HG03060 (cell line): ENCODE measurements at regions not wholly inside any gene's neighbourhood (a gene's known extent, or its start where the extent isn't known, plus 50 kb on each side); places are given as distances from the start of the nearest gene placed in this dataset.
"Not testable (repeated sequence)": the region's sequence is repeated elsewhere in the genome, so short reads cannot be mapped to it uniquely, and the experiment has no call there.

Experiments used
- ATAC-seq: cut with Tn5 transposase; IDR thresholded peaks from one replicate; pipeline ENCODE4 v1.9.1; 2021; ENCODE audit warnings: low read depth, moderate number of reproducible peaks; ENCODE audit not compliant: unreplicated experiment

DNA sequence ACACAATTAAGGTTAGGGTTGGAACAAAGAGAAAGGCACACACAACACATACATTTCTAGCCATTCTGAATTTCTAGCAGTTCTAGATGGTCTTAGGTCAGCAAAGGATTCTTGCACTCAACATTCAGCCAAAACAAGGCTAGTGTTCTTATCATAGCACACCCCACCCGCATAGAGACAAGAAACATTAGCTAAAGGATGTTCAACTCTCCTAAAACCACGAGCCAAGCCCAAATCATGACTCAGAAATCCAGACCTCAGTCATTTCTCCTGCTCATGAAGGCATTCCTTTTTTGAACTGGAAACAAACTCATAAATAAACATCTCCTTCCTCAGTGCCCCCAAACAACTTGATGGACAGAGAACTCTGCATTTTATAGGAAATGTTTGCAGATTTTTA is 293.0 kb upstream of the NOTCH2NLA start:
- not testable (repeated sequence) for ATAC-seq

DNA sequence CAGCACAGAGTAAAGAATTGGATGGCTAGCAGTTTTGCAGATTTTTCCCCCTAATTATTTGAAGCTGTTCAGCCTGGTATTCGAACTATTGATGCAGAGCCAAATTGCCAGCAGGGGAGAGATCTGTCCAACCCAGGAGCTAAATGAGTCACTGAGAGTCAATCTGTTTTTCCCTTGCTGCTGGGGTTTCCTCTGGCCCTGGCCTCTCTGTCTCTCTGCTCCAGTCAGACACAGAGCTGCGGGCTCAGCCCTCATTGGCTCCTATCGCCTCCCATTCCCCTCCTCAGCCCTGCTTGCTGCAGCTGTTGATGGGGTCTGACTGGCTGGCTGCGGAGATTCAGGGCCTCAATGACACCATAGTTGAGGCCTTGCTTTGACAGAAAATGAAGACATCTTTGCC is 284.9 kb upstream of the NOTCH2NLA start:
- not testable (repeated sequence) for ATAC-seq

DNA sequence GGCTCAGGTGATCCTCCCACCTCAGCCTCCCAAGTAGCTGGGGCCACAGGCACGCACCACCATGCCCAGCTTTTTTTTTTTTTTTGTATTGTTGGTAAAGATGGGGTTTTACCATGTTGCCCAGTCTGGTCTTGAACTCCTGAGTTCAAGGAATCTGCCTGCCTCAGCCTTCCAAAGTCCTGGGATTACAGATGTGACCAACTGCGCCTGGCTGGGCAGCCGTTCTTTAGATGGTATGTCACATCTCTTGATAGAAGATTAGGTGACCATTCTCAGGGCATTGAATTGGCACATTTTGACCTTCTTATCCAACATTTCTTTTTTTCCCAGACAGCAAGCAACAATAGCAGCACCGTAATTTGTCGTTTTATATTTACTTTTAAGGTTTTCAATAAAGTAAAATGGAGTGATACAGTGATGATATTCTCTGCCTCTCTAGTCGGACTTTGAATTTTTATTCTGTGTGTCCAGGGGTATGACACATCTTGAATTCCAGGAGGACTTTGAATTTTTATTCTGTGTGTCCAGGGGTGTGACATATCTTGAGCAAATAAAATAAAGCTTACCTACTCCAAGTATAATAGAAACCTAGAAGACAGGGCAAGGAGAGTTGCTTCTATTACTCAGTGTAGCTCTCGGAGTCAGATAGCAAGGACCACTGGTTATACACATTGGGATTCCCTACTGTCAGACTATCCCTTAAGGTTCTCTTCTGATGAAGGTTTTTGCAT is 282.4 kb upstream of the NOTCH2NLA start:
- not testable (repeated sequence) for ATAC-seq

DNA sequence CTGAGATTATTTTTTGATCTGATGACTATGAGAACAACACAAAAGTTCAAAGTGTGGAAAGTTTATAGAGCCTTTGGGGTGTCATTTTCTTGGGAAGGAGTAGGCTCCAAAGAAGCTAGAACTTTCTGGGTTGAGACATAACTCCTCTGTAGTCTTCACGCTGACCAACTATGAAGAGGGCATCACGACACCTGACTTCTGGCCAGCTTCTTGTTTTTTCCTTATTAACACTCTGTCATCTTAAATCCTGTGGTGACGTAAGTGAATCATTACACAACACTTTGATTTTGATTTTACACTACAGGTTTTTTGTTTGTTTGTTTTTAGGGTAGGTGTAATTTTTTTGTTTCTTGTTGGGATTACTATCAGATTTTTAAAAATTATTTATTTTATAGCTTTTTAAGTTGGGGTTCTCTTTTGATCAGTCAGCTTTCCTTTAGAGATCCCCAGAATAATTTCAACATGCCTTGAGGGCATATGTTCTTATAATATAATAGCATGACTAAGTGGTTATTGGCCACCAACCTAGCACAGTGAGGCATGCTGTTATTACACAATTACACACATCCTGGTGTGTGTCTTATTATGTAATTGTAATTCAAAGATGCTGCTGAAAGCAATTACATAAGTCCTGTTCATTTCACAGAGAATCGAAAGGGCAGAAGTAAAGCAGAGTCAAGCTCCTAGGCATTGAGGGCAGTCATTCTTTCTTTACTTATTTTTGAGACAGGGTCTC is 281.6 kb upstream of the NOTCH2NLA start:
- not testable (repeated sequence) for ATAC-seq

DNA sequence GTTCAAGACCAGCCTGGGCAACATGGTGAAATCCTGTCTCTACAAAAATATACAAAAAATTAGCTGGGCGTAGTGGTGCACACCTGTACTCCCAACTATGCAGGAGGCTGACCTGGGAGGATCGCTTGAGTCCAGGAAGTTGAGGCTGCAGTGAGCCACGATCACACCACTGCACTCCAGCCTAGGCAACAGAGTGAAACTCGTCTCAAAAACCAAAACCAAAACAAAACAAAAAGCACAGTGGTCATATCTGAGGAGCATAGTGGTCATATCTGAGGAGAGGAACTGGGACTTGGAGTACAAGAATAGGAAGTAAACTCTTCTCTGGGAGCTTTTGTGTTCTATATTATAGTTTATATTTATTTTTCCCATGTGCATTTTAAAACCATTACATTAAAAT is 275.3 kb upstream of the NOTCH2NLA start:
- ATAC-seq = not testable (repeated sequence)

DNA sequence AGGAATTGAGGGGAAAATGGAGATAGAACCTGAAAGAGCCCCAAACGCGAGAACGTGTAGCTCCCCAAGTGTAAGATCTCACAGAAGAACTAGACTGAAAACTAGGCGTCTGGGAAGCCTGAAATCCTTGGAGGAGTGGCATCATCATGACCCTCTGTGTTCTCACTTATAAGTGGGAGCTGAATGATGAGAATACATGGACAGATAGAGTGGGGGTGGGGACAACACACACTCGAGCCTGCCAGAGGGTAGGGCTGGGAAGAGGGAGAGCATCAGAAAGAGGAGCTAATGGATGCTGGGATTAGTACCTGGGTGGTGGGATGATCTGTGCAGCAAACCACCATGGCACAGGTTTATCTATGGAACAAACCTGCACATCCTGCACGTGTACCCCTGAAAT is 258.7 kb upstream of the NOTCH2NLA start:
- not testable (repeated sequence) for ATAC-seq

DNA sequence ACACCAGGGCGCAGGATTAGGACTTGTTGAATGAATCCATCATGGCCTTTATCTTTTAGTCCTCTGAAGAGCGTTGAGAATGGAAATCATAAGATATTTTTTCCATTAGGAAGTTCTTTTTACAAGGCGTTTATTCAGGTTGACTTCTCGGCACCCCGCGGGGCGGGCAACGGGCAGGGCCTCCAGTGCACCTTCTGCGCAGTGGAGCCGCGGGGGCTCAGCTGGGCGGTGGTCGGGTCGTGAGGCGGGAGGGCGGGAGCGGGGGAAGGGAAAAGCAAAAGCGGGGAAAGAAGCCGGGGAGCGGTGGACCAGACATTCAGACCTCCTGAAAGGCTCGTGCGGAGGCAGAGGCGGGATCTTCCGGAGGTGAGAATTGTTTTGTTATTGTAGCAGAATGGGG is 258.3 kb upstream of the NOTCH2NLA start:
- ATAC-seq = not testable (repeated sequence)

DNA sequence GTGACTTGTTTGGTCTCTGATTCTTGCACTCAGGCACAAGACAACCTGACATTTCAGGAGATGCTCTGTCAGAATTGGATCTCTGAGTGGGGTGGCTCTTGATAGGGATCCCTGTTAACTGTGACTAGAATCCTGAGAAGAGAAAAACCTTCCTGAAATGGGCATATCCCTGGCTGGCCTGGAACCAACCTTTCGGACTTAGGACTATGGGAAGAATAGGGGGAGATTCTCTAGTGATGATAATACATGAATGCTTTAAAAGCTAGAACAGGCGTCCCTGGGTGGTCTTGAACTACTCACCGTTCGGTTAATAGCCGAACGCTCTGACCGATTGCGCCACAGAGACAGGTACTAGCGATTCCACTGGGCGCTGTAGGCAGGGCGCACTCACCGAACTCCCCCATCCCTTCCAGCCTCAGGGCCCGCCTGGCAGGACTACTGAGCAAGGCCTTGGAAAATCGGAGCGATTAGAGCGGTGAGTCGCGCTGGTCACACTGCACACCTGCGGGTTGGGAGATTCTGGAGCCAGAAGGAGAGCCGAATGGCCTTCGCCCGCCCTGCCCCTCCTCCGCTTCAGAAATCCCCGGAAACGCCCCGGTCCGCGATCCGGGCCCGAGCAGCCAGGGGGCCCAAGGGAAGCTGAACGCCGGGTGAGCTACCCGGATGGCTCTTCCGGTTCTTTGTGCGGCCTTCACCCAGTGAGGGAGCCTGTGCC is 257.6 kb upstream of the NOTCH2NLA start:
- ATAC-seq = not testable (repeated sequence)

DNA sequence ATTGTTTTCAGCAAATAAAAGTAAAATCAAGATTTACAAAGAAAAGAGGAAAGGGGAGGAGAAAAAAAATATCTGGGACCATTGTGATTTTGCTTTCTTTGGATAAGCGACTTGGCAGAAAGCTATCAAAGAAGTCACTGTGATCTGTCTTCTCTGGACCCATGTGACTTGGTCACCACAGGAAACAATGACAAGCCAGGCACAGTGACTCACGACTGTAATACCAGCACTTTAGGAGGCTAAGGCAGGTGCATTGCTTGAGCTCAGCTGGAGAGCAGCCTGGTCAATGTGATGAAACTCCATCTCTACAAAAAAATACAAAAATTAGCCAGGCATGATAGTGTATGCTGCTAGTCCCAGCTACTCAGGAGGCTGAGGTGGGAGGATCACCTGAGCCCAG is 255.4 kb upstream of the NOTCH2NLA start:
- not testable (repeated sequence) for ATAC-seq

DNA sequence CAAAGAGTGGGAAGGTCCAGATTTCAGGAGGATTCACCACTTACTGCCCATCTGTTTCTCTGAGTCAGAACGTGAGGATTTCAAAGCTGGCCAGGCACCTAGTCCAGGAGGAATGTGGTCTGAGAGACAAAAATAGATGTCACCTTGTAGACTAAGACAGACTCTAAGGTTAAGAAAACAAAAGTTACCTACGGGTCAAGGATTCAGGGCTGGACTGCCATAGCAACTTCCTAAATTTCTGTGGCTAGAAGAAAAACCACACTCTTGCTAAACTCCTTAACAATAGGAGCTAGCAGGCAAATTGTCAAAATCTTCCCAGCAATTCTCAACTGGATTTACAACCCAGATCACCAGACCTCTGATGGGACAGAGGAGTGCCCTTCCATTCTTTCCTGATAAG is 250.4 kb upstream of the NOTCH2NLA start:
- not testable (repeated sequence) for ATAC-seq

DNA sequence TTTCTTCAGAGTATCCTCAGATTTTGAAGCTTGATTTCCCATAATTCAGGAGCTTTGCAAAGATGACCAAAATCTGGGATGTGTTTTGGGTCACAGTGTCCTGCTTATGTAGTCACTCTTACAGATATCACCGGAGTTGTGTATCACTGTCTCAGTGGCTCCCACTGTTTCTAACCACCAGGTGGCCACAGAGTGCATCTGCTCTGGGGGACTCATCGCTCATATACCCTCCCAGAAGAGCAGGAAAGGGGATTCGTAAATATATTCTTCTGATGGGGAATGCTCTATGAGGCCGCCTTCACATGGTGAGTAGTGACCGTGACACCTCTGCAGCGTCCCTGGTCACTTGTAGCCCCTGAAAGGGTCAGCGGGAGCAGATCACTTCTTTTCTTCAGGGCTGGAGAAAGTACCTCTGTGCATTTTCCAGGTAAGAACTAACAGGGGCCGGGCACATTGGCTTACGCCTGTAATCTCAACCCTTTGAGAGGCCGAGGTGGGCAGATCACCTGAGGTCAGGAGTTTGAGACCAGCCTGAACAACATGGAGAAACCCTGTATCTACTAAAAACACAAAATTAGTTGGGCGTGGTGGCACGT is 249.4 kb upstream of the NOTCH2NLA start:
- not testable (repeated sequence) for ATAC-seq

DNA sequence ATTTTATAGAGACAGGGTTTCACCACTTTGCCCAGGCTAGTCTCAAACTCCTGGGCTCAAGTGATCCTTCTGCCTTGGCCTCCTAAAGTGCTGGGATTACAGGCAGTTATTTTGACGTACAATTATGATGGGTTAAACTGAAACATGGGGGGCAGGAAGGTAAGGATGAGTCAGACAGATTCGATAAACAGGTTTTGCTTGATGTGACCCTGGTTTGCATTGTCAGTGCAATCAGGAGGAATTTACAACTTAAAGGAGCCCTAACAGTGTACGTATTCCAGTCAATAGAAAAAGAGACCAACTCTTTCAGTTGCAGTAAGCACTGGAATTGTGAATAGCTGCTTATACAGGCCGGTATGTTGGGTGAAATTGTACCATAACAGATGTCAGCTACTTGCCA is 246.3 kb upstream of the NOTCH2NLA start:
- ATAC-seq = not testable (repeated sequence)

DNA sequence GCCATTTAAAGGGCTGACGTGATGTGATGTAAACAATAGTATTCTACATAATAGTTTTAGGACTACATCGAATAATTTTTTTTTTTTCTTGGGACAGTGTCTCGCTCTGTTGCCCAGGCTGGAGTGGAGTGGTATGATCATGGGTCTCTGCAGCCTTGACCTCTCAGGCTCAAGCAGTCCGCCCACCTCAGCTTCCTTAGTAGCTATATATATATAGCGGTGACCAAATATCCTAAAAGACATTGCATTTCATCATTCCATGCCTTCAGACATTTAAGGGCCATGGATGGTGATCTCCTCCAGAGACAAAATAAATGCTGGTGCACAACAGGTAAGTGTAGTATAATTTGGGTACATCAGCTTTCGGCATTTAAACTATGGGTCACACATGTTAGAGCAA is 245.4 kb upstream of the NOTCH2NLA start:
- not testable (repeated sequence) for ATAC-seq

DNA sequence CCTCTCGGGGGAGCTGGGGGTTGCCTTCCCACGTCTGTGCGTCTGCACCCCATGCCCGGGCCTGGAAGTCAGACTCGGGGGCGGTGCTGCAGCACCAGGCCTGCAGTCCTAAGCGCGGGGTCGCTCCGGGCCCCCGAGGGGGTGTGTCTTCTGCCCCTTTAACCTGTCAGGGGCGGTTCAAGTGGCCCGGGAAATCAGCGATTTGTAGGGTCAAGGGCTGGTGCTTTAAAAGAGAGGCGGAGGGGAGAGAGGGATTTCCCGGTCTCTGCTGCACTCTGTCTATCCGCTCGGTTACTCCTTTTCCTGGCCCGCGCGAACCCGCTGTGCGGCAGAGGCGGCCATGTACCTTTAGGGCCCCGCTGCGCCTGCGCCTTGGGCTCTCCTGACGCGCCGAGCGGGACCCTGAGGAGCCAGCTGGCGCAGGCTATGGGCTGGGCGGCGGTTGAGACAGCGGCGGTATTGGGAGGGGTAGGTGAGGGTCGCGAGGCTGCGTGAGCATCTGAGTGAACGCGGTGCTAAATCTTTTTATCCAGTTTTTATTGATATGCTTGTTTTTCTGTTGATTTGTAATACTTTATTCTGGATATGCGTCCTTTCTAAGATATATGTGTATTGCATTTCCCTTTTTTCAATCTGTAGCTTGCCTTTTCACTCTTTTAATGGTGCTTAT is 243.5 kb upstream of the NOTCH2NLA start:
- not testable (repeated sequence) for ATAC-seq

DNA sequence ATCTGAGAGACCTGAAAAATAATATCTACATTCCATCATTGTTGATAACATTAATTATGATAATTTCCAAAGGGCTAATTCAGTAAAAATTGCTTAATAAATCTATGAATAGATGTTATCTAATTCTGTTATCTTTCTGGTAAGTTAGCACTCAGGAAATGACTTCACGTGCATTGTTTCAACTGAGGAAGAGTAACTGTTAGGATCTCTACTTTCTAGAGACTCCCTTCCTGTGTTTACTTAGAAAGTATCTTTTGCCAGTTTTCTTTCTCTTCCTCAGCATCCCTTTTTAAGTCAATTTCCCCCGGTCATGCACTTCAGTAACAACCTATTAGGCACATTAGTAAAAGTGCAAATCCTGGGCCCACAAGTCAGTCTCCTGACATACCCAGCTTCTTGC is 231.1 kb upstream of the NOTCH2NLA start:
- ATAC-seq = not testable (repeated sequence)

DNA sequence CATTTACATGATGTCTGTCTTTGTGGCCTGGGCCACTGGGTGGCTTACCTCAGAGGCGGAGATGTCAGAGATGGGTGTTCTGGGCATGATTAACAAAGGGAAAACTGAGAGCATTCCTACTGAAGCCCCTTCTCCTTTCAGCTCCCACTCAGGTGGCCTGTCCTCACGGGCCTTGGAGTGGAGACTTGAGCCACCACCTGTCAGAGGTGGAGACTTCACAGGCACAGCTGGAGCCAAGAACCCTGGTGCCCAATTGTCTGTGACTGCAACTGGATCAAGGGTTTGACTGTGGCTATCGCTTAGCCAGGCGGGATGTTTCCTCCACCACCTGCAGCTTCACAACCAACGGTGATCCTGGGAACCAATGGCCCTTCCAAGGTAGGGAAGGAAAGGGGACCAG is 230.5 kb upstream of the NOTCH2NLA start:
- ATAC-seq = not testable (repeated sequence)

DNA sequence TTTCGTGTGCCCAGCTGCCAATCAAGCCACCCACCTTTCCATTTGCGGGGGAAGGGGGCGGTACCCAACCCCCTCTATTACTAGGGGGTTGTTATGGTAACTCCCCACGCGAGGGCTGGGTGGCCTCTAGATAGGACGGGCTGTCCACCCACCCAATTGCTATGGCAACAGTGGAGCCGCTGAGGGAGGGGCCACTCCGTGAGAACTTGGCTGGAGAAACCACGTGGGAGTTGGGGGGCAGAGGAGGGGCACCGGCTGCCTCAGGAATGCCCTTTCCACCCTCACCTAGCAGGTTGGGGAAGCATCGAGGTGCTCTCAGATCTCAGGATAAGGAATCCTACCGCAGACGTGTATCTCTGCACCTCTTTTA is 220.0 kb upstream of the NOTCH2NLA start:
- ATAC-seq = not testable (repeated sequence)

DNA sequence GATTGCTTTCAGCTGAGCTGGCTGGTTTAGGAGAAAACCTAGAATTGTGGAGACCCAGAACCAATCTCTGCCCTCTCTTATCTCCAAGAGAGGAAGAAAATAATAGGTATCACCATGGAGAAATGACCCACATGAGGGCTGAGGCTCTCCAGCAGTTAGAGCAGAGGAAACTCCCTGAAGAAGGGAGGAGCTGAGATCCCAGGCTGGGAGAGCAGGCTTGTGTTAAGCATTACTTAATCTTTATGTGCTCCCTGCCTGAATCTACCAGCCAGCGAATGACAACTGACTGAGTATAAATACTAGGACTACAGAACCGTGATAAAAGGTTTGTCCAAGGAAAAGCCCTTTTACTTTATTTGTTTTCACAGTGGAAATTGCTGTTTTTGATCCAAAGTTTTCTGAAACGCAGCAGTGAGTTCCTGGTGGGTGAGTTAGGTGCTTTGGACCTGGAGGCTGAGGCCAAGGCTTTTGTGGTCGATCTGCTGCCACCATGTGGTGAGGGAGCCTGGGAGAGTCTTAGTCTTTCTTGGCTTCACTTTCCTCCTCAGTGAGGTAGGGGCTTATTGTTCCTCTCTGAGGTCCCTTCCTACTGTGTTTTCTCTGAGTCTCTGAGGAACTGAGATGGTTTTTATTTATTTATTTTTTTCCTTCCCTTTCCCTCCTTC is 219.5 kb upstream of the NOTCH2NLA start:
- ATAC-seq = not testable (repeated sequence)

DNA sequence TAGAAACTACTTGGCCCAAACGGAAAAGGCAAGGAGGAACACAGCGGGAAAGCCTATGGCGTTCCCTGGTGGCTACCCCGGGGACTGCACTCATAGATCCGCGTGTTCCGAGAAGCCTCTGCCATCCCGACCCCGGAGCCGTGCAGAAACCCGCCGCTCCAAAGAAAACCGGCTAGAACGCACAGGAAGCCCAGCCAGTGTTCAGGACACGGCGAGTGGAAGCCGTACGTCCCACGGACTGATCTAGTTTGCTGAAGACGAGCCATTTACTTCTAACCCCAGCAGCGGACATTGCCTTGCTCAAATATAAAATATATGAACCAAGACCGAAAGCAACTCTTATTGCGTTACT is 215.0 kb upstream of the NOTCH2NLA start:
- ATAC-seq = not testable (repeated sequence)
